ENCODE measurements at regions not wholly inside any gene's neighbourhood (a gene's known extent, or its start where the extent isn't known, plus 50 kb on each side); places are given as distances from the start of the nearest gene placed in this dataset.
"Not testable (repeated sequence)": the region's sequence is repeated elsewhere in the genome, so short reads cannot be mapped to it uniquely, and the experiment has no call there.

- peak; percentile 7 for DNase-seq
Measured at GRCh38 chr6:26175428-26176181, 88.4 kb downstream of the HFE start.

DNA sequence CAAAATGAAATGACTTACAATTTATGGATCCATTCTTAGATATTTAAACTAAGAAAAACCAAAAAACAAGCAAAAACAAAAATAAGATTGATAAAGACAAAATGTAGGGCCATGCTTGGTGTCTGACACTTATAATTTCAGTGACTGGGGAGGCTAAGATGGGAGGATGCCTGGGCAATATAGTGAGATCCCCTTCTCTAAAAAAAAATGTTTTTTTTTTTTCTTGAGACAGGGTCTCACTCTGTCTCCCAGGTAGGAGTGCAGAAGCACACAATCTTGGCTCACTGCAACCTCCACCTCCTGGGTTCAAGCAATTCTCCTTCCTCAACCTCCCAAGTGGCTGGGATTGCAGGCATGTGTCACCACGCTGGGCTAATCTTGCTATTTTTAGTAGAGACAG, 92.4 kb downstream of the HFE start:
- no peak for DNase-seq

GRCh38 chr6:26180346-26180745, 93.1 kb downstream of the HFE start:
- no peak for DNase-seq

GRCh38 chr6:26183237-26183580, 96.0 kb downstream of the HFE start:
- DNase-seq, result no peak

GRCh38 chr6:26183581-26184366, 96.5 kb downstream of the HFE start:
- DNase-seq, result no peak

- DNase-seq, result no peak
Measured at GRCh38 chr6:26184367-26184891, 97.2 kb downstream of the HFE start.

DNA sequence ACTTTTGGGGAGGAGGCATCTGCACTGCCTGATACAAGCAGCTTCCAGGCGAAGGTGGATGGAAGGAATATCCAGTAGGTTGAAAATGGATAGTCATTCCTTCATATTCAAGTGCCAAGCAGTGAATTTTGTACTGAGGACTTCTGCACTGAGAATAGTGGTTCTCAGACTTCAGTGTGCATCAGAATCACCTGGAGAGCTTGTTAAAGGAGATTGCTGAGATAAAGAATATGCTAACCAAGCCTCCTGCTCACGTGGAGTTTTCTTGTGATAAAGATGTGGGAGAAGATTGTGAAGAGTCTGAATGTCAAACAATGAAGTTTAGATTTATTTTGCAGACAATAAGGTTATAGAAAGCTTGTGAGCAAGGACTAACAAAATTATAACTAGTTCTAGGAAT, 97.8 kb downstream of the HFE start:
- DNase-seq, result no peak

GRCh38 chr6:26185802-26186201, 98.6 kb downstream of the HFE start:
- DNase-seq, result no peak

DNA sequence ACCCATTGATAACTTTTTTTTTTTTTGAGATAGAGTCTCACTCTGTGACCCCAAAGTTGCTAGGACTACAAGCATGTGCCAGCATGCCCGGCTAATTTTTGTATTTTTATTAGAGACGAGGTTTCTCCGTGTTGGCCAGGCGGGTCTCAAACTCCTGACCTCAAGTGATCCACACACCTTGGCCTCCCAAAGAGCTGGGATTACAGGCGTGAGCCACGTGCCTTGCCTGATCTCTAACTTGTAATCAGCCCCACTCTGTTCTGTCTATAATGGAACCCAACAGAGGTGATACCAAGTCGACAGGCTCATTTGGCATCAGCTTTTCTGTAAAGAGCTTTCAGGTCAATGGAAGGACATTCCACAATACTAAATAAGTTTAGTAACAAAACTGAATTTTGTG, 99.4 kb downstream of the HFE start:
- DNase-seq, result no peak

DNA sequence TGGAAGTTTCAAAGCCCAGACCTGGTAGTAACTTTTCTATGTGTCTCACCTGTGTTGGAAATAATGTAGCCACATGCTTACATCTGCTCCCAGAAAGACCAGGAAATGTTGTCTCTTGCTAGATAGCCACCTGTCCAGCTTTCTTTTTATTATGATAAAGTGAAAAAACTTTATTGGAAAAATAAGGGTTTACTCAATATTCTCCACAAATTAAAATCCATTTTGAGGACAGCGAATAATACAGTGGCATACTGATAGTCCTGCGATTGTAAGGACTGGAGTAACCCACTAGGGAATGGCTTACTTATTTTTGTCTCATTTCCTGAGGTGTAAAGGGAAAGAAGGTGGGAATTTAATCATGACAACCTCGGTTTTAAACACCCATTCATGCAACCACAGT, 100.1 kb downstream of the HFE start:
- DNase-seq, result no peak

- DNase-seq, result no peak
Measured at GRCh38 chr6:26187981-26188635, 100.9 kb downstream of the HFE start.

DNA sequence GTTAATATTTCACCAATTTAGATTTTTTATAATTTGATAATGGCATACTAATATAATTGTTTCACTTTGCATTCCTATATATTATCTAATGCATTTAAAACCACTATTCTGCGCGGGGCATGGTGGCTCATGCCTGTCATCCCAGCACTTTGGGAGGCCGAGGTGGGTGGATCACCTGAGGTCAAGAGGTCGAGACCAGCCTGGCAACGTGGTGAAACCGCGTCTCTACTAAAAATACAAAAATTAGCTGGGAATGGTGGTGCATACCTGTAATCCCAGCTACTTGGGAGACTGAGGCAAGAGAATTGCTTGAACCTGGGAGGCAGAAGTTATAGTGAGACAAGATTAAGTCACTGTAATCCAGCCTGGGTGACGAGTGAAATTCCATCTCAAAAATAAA, 104.3 kb downstream of the HFE start:
- DNase-seq, result not testable (repeated sequence)

GRCh38 chr6:26193467-26194328, 106.5 kb downstream of the HFE start:
- no peak for DNase-seq

GRCh38 chr6:26194329-26194701, 107.1 kb downstream of the HFE start:
- DNase-seq, result no peak

DNA sequence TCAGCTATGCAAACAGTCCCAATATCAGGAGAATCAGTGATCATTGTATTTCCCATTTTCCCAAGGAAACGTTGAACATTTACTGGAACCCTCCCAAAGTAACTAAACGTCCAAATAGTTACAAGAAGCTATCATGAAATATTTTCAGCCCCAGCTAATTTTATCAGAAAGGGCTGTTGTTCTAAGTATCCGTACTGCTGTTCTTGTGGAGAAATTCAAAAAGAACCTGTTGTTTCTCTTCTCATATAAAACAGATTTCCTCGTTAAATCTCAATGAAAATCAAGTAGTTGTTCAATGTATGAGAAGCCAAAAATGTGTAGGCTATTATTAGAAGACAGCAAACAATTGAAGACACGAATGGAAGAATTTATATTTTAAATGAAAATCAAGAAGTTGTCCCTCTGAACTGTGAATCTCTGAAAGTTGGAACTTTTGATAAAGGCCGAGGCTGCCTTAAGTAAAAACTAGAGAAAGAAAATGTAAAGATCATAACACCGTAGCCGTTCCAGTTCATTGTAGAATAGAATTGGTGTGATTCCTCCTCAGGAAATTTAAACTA, 107.7 kb downstream of the HFE start:
- no peak for DNase-seq

DNA sequence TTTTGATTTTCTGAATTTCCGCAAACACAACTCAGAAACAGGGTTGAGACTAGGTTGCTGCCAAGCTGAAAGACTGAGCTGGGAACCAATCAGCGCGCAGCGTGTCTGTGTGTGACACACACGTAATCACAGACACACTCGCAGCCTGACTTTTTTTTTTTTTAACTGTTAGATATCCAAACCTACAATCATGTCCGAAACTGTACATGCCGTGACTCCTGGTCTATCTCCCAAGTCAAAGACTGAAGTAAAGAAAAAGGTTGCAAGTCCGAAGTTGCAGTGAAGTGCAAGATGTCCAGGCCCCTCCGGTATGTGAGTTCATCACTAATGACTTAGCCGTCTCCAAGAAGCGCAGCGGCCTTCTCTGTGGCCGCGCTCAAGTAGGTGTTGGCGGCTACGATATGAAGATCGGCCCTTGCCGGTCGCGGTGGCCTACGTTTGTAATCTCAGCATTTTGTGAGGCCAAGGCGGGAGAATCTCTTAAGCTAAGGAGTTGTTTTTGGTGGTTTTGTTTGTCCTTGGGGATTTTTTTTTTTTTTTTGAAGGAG, 108.2 kb downstream of the HFE start:
- no peak for DNase-seq

- DNase-seq, result no peak
Measured at GRCh38 chr6:26195924-26196845, 109.0 kb downstream of the HFE start.

DNA sequence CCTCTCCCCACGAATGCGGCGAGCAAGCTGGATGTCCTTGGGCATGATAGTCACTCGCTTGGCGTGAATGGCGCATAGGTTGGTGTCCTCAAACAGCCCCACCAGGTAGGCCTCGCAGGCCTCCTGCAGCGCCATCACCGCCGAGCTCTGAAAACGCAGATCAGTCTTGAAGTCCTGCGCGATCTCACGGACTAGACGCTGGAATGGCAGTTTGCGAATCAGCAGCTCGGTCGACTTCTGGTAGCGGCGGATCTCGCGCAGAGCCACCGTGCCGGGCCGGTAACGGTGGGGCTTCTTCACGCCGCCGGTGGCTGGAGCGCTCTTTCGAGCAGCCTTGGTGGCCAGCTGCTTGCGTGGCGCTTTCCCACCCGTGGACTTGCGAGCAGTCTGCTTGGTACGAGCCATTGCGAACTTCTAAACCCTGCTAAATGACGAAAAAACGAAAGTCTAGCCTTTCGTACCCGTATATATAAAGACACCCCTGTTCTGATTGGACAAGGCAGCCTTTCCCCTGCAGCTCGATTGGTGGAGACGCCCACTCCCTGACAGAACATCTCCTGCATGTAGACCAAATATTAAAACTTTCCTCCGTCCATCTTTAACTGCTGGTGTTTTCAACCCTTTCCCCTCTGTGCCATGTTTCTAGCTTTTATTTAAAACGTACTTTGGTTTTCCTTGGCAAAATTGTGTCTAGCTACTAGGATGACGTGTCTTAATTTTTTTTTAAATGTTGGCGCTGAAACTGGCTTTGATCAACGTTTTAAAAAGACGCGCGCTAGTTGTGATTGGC, 109.8 kb downstream of the HFE start:
- no peak for DNase-seq

GRCh38 chr6:26197636-26197932, 110.4 kb downstream of the HFE start:
- DNase-seq, result no peak

DNA sequence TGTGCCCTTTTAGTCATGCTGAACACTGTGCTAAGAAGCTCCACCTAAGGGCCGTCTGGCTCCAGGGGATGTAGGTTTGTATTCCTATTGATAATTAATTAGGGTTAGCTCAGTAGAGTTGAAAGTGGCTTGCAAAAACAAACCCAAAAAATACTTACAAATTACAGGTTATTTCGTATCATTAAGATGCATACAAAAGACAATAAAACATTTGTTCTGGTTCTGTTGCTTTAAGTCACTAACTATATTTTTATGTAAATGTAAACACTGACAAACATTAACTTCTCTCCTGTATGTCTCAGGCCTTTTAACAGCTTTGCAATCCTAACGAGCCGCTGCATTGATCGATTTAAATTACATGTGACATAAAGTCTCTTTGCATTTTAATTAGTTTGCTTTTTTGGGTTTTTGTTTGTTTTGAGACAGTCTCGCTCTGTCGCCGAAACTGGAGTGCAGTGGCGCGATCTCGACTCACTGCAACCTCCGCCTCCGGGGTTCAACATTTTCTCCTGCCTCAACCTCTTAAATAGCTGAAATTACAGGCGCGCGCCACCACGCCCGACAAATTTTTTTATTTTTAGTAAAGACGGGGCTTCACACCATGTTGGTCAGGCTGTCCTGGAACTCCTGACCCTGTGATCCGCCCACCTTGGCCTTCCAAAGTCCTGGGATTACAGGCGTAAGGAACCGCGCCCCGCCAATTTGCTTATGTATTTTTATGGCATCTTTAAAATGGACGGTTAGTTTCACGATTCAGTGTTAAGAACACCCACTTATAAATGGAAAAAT, 110.9 kb downstream of the HFE start:
- peak; percentile 7 for DNase-seq
